ENCODE measurements at regions not wholly inside any gene's neighbourhood (a gene's known extent, or its start where the extent isn't known, plus 50 kb on each side); places are given as distances from the start of the nearest gene placed in this dataset.

DNA sequence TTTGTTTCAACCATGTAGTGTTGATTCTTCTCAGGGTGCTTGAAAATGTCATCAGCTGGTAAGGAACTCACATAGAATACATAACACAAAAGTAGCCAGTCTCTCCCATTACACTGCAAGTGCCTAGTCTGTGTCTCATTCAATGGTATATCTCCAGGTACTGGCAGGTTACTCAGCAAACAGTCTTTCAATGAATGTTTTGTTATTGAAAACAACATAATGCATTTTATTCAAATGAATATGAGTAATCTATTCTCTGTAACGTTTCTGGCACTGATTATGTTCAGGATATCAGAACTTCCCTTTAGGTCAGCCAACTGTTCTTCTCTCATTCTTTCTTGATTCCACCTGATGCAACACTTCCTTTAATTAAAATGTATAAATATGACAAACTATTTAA is 68.0 kb upstream of the SLITRK1 start:
- TF ChIP-seq, protein P1, sequence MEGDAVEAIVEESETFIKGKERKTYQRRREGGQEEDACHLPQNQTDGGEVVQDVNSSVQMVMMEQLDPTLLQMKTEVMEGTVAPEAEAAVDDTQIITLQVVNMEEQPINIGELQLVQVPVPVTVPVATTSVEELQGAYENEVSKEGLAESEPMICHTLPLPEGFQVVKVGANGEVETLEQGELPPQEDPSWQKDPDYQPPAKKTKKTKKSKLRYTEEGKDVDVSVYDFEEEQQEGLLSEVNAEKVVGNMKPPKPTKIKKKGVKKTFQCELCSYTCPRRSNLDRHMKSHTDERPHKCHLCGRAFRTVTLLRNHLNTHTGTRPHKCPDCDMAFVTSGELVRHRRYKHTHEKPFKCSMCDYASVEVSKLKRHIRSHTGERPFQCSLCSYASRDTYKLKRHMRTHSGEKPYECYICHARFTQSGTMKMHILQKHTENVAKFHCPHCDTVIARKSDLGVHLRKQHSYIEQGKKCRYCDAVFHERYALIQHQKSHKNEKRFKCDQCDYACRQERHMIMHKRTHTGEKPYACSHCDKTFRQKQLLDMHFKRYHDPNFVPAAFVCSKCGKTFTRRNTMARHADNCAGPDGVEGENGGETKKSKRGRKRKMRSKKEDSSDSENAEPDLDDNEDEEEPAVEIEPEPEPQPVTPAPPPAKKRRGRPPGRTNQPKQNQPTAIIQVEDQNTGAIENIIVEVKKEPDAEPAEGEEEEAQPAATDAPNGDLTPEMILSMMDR (conservative IDR thresholded peaks at IDR 0.05; ENCODE audit: low read depth in 2 of 2): no peak
- no peak for TF ChIP-seq JUNB (IDR thresholded peaks at IDR 0.05; ENCODE audit: unreplicated experiment)
